GM12878 (cell line): ENCODE measurements at regions not wholly inside any gene's neighbourhood (a gene's known extent, or its start where the extent isn't known, plus 50 kb on each side); places are given as distances from the start of the nearest gene placed in this dataset.

Experiments used
- ATAC-seq: fragments of 200-7000 bp; cut with Tn5 transposase; 3 replicates; pipeline ENCODE4 v1.9.1; 2020; ENCODE audit warnings: mild to moderate bottlenecking, moderate library complexity
- BruUV-seq: library from RNA; stranded (reverse); fragments of 400-500 nt; replicated peaks from 2 replicates; lab custom pipeline; 2021; lab: Mats Ljungman, UMichigan
- CTCF ChIA-PET: fragments of 300-600 bp; sonication (Branson Sonifier 250); formaldehyde crosslinking; extraction: SDS; loops from one replicate; lab custom pipeline; 2021; ENCODE audit warnings: inconsistent platforms; lab: Yijun Ruan, JAX
- POLR2A ChIA-PET: fragments of 350-600 bp; formaldehyde crosslinking; extraction: SDS; loops from one replicate; lab custom pipeline; 2021; ENCODE audit warnings: inconsistent platforms; lab: Charles Lee
- RAD21 ChIA-PET: fragments of 300-600 bp; sonication (Branson Sonifier 250); formaldehyde crosslinking; loops from one replicate; lab custom pipeline; 2023; ENCODE audit warnings: antibody characterized with exemption; ENCODE audit not compliant: unreplicated experiment; lab: Charles Lee
- SMC1A ChIA-PET: fragments of 300-600 bp; sonication (Branson Sonifier 250); formaldehyde crosslinking; loops from one replicate; lab custom pipeline; 2023; ENCODE audit not compliant: unreplicated experiment, uncharacterized antibody; lab: Charles Lee
- DNase-seq: peaks from one replicate; pipeline ENCODE4 v3.0.0-alpha.2; 2011; ENCODE audit warnings: low read depth, low spot score
- FAIRE-seq: peaks from 3 replicates; lab custom pipeline; 2011; peaks lifted over from hg19 to GRCh38; lab: Jason Lieb, UNC
- H2AFZ ChIP-seq: 2 replicates; pipeline ENCODE4 v1.6.0; 2011; ENCODE audit warnings: low read depth, low read length, control low read depth; ENCODE audit not compliant: control insufficient read depth
- H3K27ac ChIP-seq: 2 replicates; pipeline ENCODE4 v1.5.1; 2011; ENCODE audit warnings: control low read depth; ENCODE audit not compliant: control insufficient read depth, insufficient read depth
- H3K27me3 ChIP-seq, 2 experiments: replicated peaks in 1 of 2; 2 replicates each; pipeline versions ENCODE4 v1.6.0 to v1.6.1; 2011; ENCODE audit warnings: low read length in 1 of 2; ENCODE audit not compliant: control insufficient read depth in 2 of 2, insufficient read depth in 2 of 2
- H3K36me3 ChIP-seq, 2 experiments: 2 replicates each; pipeline ENCODE4 v1.5.1; 2011; ENCODE audit warnings: low read length in 1 of 2; ENCODE audit not compliant: control insufficient read depth in 2 of 2, insufficient read depth in 2 of 2
- H3K4me1 ChIP-seq: 2 replicates; pipeline ENCODE4 v1.6.1; 2011; ENCODE audit warnings: mild to moderate bottlenecking, low read length, moderate library complexity, mixed read lengths; ENCODE audit not compliant: control insufficient read depth, insufficient read depth
- H3K4me2 ChIP-seq: 2 replicates; pipeline ENCODE4 v1.6.0; 2011; ENCODE audit warnings: control low read depth; ENCODE audit not compliant: control insufficient read depth, insufficient read depth
- H3K4me3 ChIP-seq: fragments of 200-600 bp; sonication (generic); 2 replicates; pipeline ENCODE4 v1.5.1; 2016
- H3K79me2 ChIP-seq: 2 replicates; pipeline ENCODE4 v1.6.0; 2011; ENCODE audit warnings: low read length; ENCODE audit not compliant: control insufficient read depth, insufficient read depth
- H3K9ac ChIP-seq: 2 replicates; pipeline ENCODE4 v1.8.0; 2011; ENCODE audit warnings: low read length, control low read depth, mixed read lengths; ENCODE audit not compliant: control insufficient read depth, insufficient read depth
- H3K9me3 ChIP-seq: replicated peaks from 3 replicates; pipeline ENCODE4 v1.5.1; 2011; ENCODE audit warnings: mild to moderate bottlenecking, low read length; ENCODE audit not compliant: control insufficient read depth, insufficient read depth
- H4K20me1 ChIP-seq: 2 replicates; pipeline ENCODE4 v1.6.0; 2011; ENCODE audit not compliant: control insufficient read depth, insufficient read depth
- ESRRA ChIP-seq: IDR thresholded peaks from 2 replicates; pipeline ENCODE4 v1.6.1; 2012; ENCODE audit warnings: mild to moderate bottlenecking, low read length, improper control_type of control experiment
- HCFC1 ChIP-seq: fragments of 150-350 bp; IDR thresholded peaks from 2 replicates; pipeline ENCODE4 v1.6.1; 2014; ENCODE audit warnings: low read length
- IRF4 ChIP-seq: IDR thresholded peaks from 2 replicates; pipeline ENCODE4 v1.6.1; 2011; ENCODE audit warnings: low read depth, low read length
- PML ChIP-seq: IDR thresholded peaks from 2 replicates; pipeline ENCODE4 v1.6.1; 2012; ENCODE audit warnings: low read length, inconsistent platforms
- RB1 ChIP-seq: fragments of 450-650 bp; formaldehyde crosslinking; IDR thresholded peaks from 2 replicates; pipeline ENCODE4 v1.6.1; 2017; ENCODE audit warnings: mild to moderate bottlenecking, borderline replicate concordance
- SMC3 ChIP-seq: IDR thresholded peaks from 2 replicates; pipeline ENCODE4 v1.6.1; 2011; ENCODE audit warnings: low read length, improper control_type of control experiment, borderline replicate concordance
- ZNF384 ChIP-seq: IDR thresholded peaks from 2 replicates; pipeline ENCODE4 v1.6.1; 2012; ENCODE audit warnings: low read depth, mild to moderate bottlenecking, low read length, improper control_type of control experiment, borderline replicate concordance
- WGBS: methylation state at CpG from one replicate; pipeline ENCODE4 v1.1.6; 2016; ENCODE audit warnings: low lambda C conversion rate; ENCODE audit not compliant: insufficient replicate concordance, insufficient coverage; ENCODE audit errors: missing lambda C conversion rate; 5-methylcytosine and 5-hydroxymethylcytosine counted together
- in situ Hi-C: fragments of 300-500 bp; cut with MboI; formaldehyde crosslinking; loops from 9 replicates; pipeline ENCODE4 v1.14.3; 2018; ENCODE audit warnings: mixed read lengths
- intact Hi-C: fragments of 100-400 bp; cut with micrococcal nuclease; formaldehyde crosslinking; loops from one replicate; pipeline ENCODE4 v1.14.2; 2022; ENCODE audit not compliant: unreplicated experiment
- TF ChIP-seq, protein P1 (sequence below): IDR thresholded peaks from 2 replicates; pipeline ENCODE4 v1.6.1; 2011; ENCODE audit warnings: borderline replicate concordance, low read depth, mild to moderate bottlenecking, moderate library complexity, low read length; ENCODE audit not compliant: insufficient read depth, poor library complexity, severe bottlenecking
- TF ChIP-seq, protein P2 (sequence below): fragments of 450-650 bp; formaldehyde crosslinking; IDR thresholded peaks from 2 replicates; pipeline ENCODE4 v1.4.0; 2020; ENCODE audit warnings: mild to moderate bottlenecking, moderate library complexity

DNA sequence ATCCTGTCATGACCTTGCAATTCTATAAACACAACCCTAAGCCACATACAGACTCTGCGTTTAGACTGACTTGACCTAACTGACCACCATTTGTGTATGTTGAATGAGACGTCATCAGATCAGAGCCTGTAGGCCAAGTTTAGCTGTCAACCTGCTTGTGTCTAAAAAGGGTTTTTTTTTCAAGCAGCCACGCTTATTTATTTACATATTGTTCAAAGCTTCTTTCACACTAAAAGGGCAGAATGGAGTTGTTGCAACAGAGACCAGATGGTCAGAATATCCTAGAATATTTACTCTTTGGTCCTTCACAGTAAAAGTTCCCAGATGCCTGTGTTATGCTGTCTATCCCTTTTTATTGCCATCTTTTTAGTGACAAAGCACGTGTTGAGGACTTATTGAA is 307.7 kb upstream of the SLC10A2 start (continued):
- TF ChIP-seq ZNF384 (no peak), SMC3 (no peak)

DNA sequence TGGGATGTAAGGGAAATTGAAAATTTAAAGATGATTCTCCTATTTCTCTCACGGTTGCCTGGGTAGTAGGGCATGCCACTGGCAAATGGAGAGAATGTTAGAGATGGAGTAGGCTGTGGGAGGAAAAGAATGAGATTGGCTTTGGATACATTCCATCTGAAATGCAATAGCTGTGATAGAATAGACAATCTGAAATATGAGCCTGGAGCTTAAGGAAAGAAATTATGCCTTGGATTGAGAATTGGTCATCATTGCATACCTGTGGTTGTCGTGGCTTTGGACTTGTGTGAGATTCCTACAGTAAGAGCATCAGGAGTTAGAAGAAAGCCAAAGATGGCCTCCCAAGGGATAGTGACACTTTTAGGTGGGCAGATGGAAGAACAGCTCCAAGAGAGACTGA is 305.1 kb upstream of the SLC10A2 start:
- WGBS, result 0% methylated on average over 2 of the region's 2 CpGs
- no peak for TF ChIP-seq ESRRA
- ChIA-PET POLR2A (no interaction called here), SMC1A (interaction anchor here (0.6 kb wide), 1 partner anchor 28 kb away, joined by 3 read pairs; no protein-coding TSS in a partner anchor), CTCF (no interaction called here), RAD21 (no interaction called here)
- intact Hi-C loops (no loop called here), in situ Hi-C loops (no loop called here)
- DNase-seq (no peak), ATAC-seq (no peak), FAIRE-seq (no peak)
- Histone ChIP-seq H3K79me2 (no peaks in the 10 kb centered on the region), H3K27me3 (no peaks in the 10 kb centered on the region), H4K20me1 (no peaks in the 10 kb centered on the region), H3K4me3 (no peak overlapping the region), H3K9ac (no peak overlapping the region), H3K4me1 (no peaks in the 10 kb centered on the region), H3K9me3 (no peaks in the 10 kb centered on the region), H3K36me3 (no peaks in the 10 kb centered on the region), H3K27ac (no peak overlapping the region), H3K4me2 (no peak overlapping the region), H2AFZ (no peak overlapping the region)
- no TSS peak for BruUV-seq

DNA sequence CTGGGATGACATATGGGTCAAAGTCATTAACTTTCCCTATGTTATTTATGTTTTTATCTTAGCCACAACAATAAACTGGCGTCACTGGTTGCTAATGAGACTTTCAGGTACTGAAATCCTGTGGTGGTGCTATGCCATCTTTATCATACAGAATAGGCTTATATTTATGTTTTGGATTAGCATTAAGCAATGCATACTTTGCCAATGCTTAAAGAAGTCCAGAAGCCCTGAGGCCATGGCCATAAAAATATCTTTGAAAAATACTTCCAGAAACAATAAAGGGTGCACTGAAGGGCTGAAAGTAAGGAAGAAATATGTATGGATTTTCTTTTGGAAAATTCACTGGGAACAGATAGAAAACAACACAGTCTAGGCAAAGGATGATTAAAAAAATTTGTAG is 304.6 kb upstream of the SLC10A2 start:
- H3K4me2 ChIP-seq, result no peak overlapping the region
- ChIA-PET POLR2A (no interaction called here), CTCF (no interaction called here), SMC1A (interaction anchor here (0.6 kb wide), 1 partner anchor 27 kb away, joined by 3 read pairs; no protein-coding TSS in a partner anchor), RAD21 (no interaction called here)
- no peaks in the 10 kb centered on the region for H3K4me1 ChIP-seq
- no peaks in the 10 kb centered on the region for H4K20me1 ChIP-seq
- intact Hi-C loops, result no loop called here
- H3K36me3 ChIP-seq, result no peaks in the 10 kb centered on the region
- BruUV-seq, result no TSS peak
- H3K27ac ChIP-seq, result no peak overlapping the region
- no peak for ATAC-seq
- no peak for DNase-seq
- no peaks in the 10 kb centered on the region for H3K79me2 ChIP-seq
- FAIRE-seq, result no peak
- no peaks in the 10 kb centered on the region for H3K9me3 ChIP-seq
- in situ Hi-C loops, result no loop called here
- no peak overlapping the region for H2AFZ ChIP-seq
- H3K9ac ChIP-seq, result no peak overlapping the region
- no peak overlapping the region for H3K4me3 ChIP-seq
- 28% methylated on average over 1 of the region's 1 CpG for WGBS
- no peaks in the 10 kb centered on the region for H3K27me3 ChIP-seq
- TF ChIP-seq PML, result no peak
- TF ChIP-seq, protein P1, sequence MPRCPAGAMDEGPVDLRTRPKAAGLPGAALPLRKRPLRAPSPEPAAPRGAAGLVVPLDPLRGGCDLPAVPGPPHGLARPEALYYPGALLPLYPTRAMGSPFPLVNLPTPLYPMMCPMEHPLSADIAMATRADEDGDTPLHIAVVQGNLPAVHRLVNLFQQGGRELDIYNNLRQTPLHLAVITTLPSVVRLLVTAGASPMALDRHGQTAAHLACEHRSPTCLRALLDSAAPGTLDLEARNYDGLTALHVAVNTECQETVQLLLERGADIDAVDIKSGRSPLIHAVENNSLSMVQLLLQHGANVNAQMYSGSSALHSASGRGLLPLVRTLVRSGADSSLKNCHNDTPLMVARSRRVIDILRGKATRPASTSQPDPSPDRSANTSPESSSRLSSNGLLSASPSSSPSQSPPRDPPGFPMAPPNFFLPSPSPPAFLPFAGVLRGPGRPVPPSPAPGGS, result no peak
- no peak for TF ChIP-seq IRF4
- TF ChIP-seq, protein P2, sequence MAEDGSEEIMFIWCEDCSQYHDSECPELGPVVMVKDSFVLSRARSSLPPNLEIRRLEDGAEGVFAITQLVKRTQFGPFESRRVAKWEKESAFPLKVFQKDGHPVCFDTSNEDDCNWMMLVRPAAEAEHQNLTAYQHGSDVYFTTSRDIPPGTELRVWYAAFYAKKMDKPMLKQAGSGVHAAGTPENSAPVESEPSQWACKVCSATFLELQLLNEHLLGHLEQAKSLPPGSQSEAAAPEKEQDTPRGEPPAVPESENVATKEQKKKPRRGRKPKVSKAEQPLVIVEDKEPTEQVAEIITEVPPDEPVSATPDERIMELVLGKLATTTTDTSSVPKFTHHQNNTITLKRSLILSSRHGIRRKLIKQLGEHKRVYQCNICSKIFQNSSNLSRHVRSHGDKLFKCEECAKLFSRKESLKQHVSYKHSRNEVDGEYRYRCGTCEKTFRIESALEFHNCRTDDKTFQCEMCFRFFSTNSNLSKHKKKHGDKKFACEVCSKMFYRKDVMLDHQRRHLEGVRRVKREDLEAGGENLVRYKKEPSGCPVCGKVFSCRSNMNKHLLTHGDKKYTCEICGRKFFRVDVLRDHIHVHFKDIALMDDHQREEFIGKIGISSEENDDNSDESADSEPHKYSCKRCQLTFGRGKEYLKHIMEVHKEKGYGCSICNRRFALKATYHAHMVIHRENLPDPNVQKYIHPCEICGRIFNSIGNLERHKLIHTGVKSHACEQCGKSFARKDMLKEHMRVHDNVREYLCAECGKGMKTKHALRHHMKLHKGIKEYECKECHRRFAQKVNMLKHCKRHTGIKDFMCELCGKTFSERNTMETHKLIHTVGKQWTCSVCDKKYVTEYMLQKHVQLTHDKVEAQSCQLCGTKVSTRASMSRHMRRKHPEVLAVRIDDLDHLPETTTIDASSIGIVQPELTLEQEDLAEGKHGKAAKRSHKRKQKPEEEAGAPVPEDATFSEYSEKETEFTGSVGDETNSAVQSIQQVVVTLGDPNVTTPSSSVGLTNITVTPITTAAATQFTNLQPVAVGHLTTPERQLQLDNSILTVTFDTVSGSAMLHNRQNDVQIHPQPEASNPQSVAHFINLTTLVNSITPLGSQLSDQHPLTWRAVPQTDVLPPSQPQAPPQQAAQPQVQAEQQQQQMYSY (CRISPR knock-in tag), result no peak
- no peak for TF ChIP-seq HCFC1
- no peak for TF ChIP-seq RB1
